IMR-90 (cell line): ENCODE measurements at regions not wholly inside any gene's neighbourhood (a gene's known extent, or its start where the extent isn't known, plus 50 kb on each side); places are given as distances from the start of the nearest gene placed in this dataset.

Experiments used
- ATAC-seq: fragments of 200-7000 bp; cut with Tn5 transposase; 2 replicates; pipeline ENCODE4 v1.9.1; 2020; ENCODE audit warnings: low read depth, mild to moderate bottlenecking, moderate library complexity
- BruUV-seq: library from RNA; stranded (reverse); fragments of 400-500 nt; replicated peaks from 2 replicates; lab custom pipeline; 2021; lab: Mats Ljungman, UMichigan
- CTCF ChIA-PET: fragments of 300-600 bp; formaldehyde crosslinking; extraction: SDS; loops from one replicate; lab custom pipeline; 2021; ENCODE audit warnings: antibody characterized with exemption; lab: Yijun Ruan, JAX
- POLR2A ChIA-PET: fragments of 300-600 bp; sonication (Branson Sonifier 250); formaldehyde crosslinking; loops from one replicate; lab custom pipeline; 2022; ENCODE audit warnings: antibody characterized with exemption; ENCODE audit not compliant: unreplicated experiment; lab: Charles Lee
- DNase-seq: peaks from one replicate; pipeline ENCODE4 v3.0.0; 2013
- H2AFZ ChIP-seq: replicated peaks from 2 replicates; pipeline ENCODE3; 2013; ENCODE audit warnings: low read length, mild to moderate bottlenecking; ENCODE audit not compliant: poor library complexity
- H2AK5ac ChIP-seq: 2 replicates; pipeline ENCODE4 v1.6.1; 2013; ENCODE audit warnings: low read depth, low read length, inconsistent platforms
- H2AK9ac ChIP-seq: replicated peaks from 2 replicates; pipeline ENCODE3; 2013; ENCODE audit warnings: mild to moderate bottlenecking, low read depth, low read length, moderate library complexity; ENCODE audit not compliant: poor library complexity
- H2BK120ac ChIP-seq: 2 replicates; pipeline ENCODE4 v1.6.1; 2013; ENCODE audit warnings: low read depth, low read length, inconsistent platforms
- H2BK15ac ChIP-seq: 3 replicates; pipeline ENCODE4 v1.6.1; 2013; ENCODE audit warnings: low read depth, low read length, inconsistent platforms
- H2BK20ac ChIP-seq: 2 replicates; pipeline ENCODE4 v1.6.1; 2013; ENCODE audit warnings: low read depth, mild to moderate bottlenecking, inconsistent platforms, low read length, moderate library complexity
- H2BK5ac ChIP-seq: 2 replicates; pipeline ENCODE4 v1.6.1; 2013; ENCODE audit warnings: mild to moderate bottlenecking, low read depth, low read length, inconsistent platforms; ENCODE audit not compliant: poor library complexity, severe bottlenecking
- H3K14ac ChIP-seq: replicated peaks from 2 replicates; pipeline ENCODE4 v1.6.1; 2013; ENCODE audit warnings: low read depth, low read length, inconsistent platforms
- H3K18ac ChIP-seq: 2 replicates; pipeline ENCODE4 v1.6.1; 2013; ENCODE audit warnings: low read depth, low read length, control low read depth
- H3K23ac ChIP-seq: 2 replicates; pipeline ENCODE4 v1.6.1; 2013; ENCODE audit warnings: low read depth, low read length, inconsistent platforms
- H3K27ac ChIP-seq: 2 replicates; pipeline ENCODE4 v1.5.1; 2013; ENCODE audit warnings: mild to moderate bottlenecking, control low read depth, low read length; ENCODE audit not compliant: insufficient read depth
- H3K27me3 ChIP-seq: 2 replicates; pipeline ENCODE4 v1.6.1; 2013; ENCODE audit warnings: low read length; ENCODE audit not compliant: control insufficient read depth, insufficient read depth
- H3K36me3 ChIP-seq: 2 replicates; pipeline ENCODE4 v1.6.1; 2013; ENCODE audit warnings: low read length, mixed read lengths; ENCODE audit not compliant: control insufficient read depth, insufficient read depth
- H3K4ac ChIP-seq: 2 replicates; pipeline ENCODE4 v1.6.1; 2013; ENCODE audit warnings: low read depth, low read length, inconsistent platforms
- H3K4me1 ChIP-seq: 2 replicates; pipeline ENCODE4 v1.6.1; 2013; ENCODE audit warnings: low read length, mixed read lengths; ENCODE audit not compliant: control insufficient read depth, insufficient read depth
- H3K4me2 ChIP-seq: 2 replicates; pipeline ENCODE4 v1.6.1; 2013; ENCODE audit warnings: low read depth, mild to moderate bottlenecking, control low read depth, low read length, moderate library complexity
- H3K4me3 ChIP-seq: 2 replicates; pipeline ENCODE4 v1.5.1; 2013; ENCODE audit warnings: low read depth, mild to moderate bottlenecking, control low read depth, low read length, moderate library complexity; ENCODE audit not compliant: insufficient read depth
- H3K56ac ChIP-seq: 2 replicates; pipeline ENCODE4 v1.6.1; 2013; ENCODE audit warnings: low read length, inconsistent platforms; ENCODE audit not compliant: insufficient read depth; ENCODE audit errors: extremely low read depth
- H3K79me1 ChIP-seq, 2 experiments: 2 replicates each; pipeline ENCODE4 v1.6.1; 2013; ENCODE audit warnings: low read length in 2 of 2, inconsistent platforms in 1 of 2, low read depth in 1 of 2
- H3K9ac ChIP-seq: 2 replicates; pipeline ENCODE4 v1.6.1; 2013; ENCODE audit warnings: low read depth, low read length, control low read depth
- H3K9me1 ChIP-seq: 2 replicates; pipeline ENCODE4 v1.6.1; 2013; ENCODE audit warnings: low read length, inconsistent platforms; ENCODE audit not compliant: insufficient read depth
- H3K9me3 ChIP-seq: 2 replicates; pipeline ENCODE4 v1.6.1; 2013; ENCODE audit warnings: low read length; ENCODE audit not compliant: control insufficient read depth, insufficient read depth
- H4K20me1 ChIP-seq: 2 replicates; pipeline ENCODE4 v1.6.1; 2013; ENCODE audit warnings: low read length, inconsistent platforms; ENCODE audit not compliant: insufficient read depth
- H4K5ac ChIP-seq: 2 replicates; pipeline ENCODE4 v1.6.1; 2013; ENCODE audit warnings: mild to moderate bottlenecking, low read depth, low read length, control low read depth
- H4K8ac ChIP-seq, 2 experiments: 2 replicates each; pipeline ENCODE4 v1.6.1; 2013; ENCODE audit warnings: low read depth in 2 of 2, low read length in 2 of 2, control low read depth in 1 of 2, inconsistent platforms in 1 of 2
- H4K91ac ChIP-seq: 2 replicates; pipeline ENCODE4 v1.6.1; 2013; ENCODE audit warnings: low read depth, low read length, inconsistent platforms; ENCODE audit not compliant: insufficient read depth
- BHLHE40 ChIP-seq: fragments of 150-350 bp; IDR thresholded peaks from 2 replicates; pipeline ENCODE4 v1.6.1; 2016; ENCODE audit warnings: mild to moderate bottlenecking, low read depth, low read length
- CEBPB ChIP-seq: IDR thresholded peaks from 2 replicates; pipeline ENCODE4 v1.6.1; 2012; ENCODE audit warnings: low read depth, low read length, improper control_type of control experiment
- CHD1 ChIP-seq: IDR thresholded peaks from 2 replicates; pipeline ENCODE4 v1.6.1; 2012; ENCODE audit warnings: low read depth, low read length, improper control_type of control experiment
- FOS ChIP-seq: fragments of 150-350 bp; IDR thresholded peaks from 2 replicates; pipeline ENCODE4 v1.6.1; 2016; ENCODE audit warnings: low read depth, low read length
- MAFK ChIP-seq: IDR thresholded peaks from 2 replicates; pipeline ENCODE4 v1.6.1; 2012; ENCODE audit warnings: low read depth, low read length, improper control_type of control experiment
- MAZ ChIP-seq: IDR thresholded peaks from 2 replicates; pipeline ENCODE4 v1.6.1; 2012; ENCODE audit warnings: low read depth, mild to moderate bottlenecking, low read length, improper control_type of control experiment, moderate library complexity, borderline replicate concordance
- MXI1 ChIP-seq: IDR thresholded peaks from 2 replicates; pipeline ENCODE4 v1.6.1; 2012; ENCODE audit warnings: low read depth, mild to moderate bottlenecking, low read length, moderate library complexity, borderline replicate concordance
- NFE2L2 ChIP-seq: fragments of 150-350 bp; IDR thresholded peaks from 2 replicates; pipeline ENCODE4 v1.6.1; 2016; ENCODE audit warnings: low read depth, mild to moderate bottlenecking, low read length
- POLR2A ChIP-seq: IDR thresholded peaks from 2 replicates; pipeline ENCODE4 v1.6.1; 2012; ENCODE audit warnings: mild to moderate bottlenecking, low read depth, low read length
- RAD21 ChIP-seq: IDR thresholded peaks from 2 replicates; pipeline ENCODE4 v1.6.1; 2012; ENCODE audit warnings: low read length, improper control_type of control experiment
- RCOR1 ChIP-seq: IDR thresholded peaks from 2 replicates; pipeline ENCODE4 v1.6.1; 2012; ENCODE audit warnings: mild to moderate bottlenecking, low read length, improper control_type of control experiment; ENCODE audit not compliant: insufficient replicate concordance
- RFX5 ChIP-seq: IDR thresholded peaks from 2 replicates; pipeline ENCODE4 v1.8.0; 2012; ENCODE audit warnings: low read depth, mild to moderate bottlenecking, low read length, moderate library complexity
- SMC3 ChIP-seq: fragments of 150-350 bp; IDR thresholded peaks from 2 replicates; pipeline ENCODE4 v1.6.1; 2016; ENCODE audit warnings: low read depth, mild to moderate bottlenecking, antibody characterized with exemption, low read length, moderate library complexity
- WGBS, 2 experiments: methylation state at CpG; one replicate each; pipeline versions ENCODE4 v1.1.5 to v1.1.7; 2013; ENCODE audit warnings: missing lambda C conversion rate in 2 of 2; ENCODE audit not compliant: insufficient read length in 1 of 2; ENCODE audit errors: extremely low coverage in 2 of 2; 5-methylcytosine and 5-hydroxymethylcytosine counted together
- dilution Hi-C: fragments of 300-500 bp; cut with HindIII; formaldehyde crosslinking; loops from one replicate; pipeline ENCODE4 v1.14.3; 2018; ENCODE audit warnings: low sequenced_read_pairs; ENCODE audit not compliant: unreplicated experiment
- in situ Hi-C: fragments of 300-500 bp; cut with MboI; formaldehyde crosslinking; loops from 3 replicates; pipeline ENCODE4 v1.14.3; 2019; ENCODE audit warnings: low sequenced_read_pairs, inconsistent platforms, mixed read lengths
- intact Hi-C: fragments of 100-400 bp; cut with micrococcal nuclease; formaldehyde crosslinking; loops from 2 replicates; pipeline ENCODE4 v1.10.0; 2022
- TF ChIP-seq, protein P1 (sequence below): fragments of 150-350 bp; IDR thresholded peaks from 2 replicates; pipeline ENCODE4 v1.6.1; 2016; ENCODE audit warnings: low read depth, mild to moderate bottlenecking, low read length, moderate library complexity, borderline replicate concordance
- TF ChIP-seq, protein P2 (sequence below): conservative IDR thresholded peaks from 2 replicates; pipeline ENCODE4 v1.5.1; 2012; ENCODE audit warnings: mild to moderate bottlenecking, low read depth, low read length, improper control_type of control experiment
- TF ChIP-seq, protein P3 (sequence below): fragments of 150-350 bp; IDR thresholded peaks from 2 replicates; pipeline ENCODE4 v1.6.1; 2017; ENCODE audit warnings: mild to moderate bottlenecking, antibody characterized with exemption, low read length, low read depth

DNA sequence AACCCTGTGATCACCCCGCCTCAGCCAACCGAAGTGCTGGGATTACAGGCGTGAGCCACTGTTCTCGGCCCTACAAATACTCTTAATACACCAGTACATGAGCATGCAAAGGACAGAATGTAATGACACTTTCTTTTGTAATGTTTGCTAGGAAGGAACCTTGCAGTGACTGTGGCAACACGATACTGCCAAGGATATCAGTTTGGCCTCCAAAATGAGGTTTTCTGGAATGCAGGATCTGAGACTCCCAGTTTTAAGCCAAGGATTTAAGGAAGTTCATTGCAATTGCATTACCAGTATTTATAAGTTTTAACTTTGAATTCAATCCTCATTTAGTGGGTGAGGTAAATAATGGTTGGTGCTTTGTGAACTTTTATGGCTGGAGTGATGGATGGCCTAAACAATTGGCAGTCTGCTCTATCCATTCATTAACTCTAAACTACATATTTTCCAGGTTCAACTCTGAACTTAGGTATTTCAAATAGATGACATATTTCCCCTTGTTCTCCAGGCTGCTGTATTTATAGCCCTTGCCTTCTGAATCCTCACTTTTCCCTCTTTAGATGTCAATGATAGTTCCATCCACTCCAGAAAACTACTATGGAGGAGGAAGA is 330.3 kb downstream of the C11orf87 start:
- ChIA-PET POLR2A (no interaction called here), CTCF (no interaction called here)
- H3K4me1 ChIP-seq = no peaks in the 10 kb centered on the region
- H4K91ac ChIP-seq = no peak overlapping the region
- no CpG with 5 or more reads among the region's 5 CpGs for WGBS, 2 experiments
- no peak overlapping the region for H3K23ac ChIP-seq
- dilution Hi-C loops (no loop called here), in situ Hi-C loops (no loop called here), intact Hi-C loops (no loop called here)
- H3K27me3 ChIP-seq = no peaks in the 10 kb centered on the region
- H3K14ac ChIP-seq = no peak overlapping the region
- H4K5ac ChIP-seq = no peak overlapping the region
- H2BK20ac ChIP-seq = no peak overlapping the region
- H3K79me1 ChIP-seq = no peaks in the 10 kb centered on the region
- no peak overlapping the region for H3K4me2 ChIP-seq
- no peak for ATAC-seq
- no peaks in the 10 kb centered on the region for H3K9me3 ChIP-seq
- no peak overlapping the region for H3K56ac ChIP-seq
- no peak overlapping the region for H2BK120ac ChIP-seq
- H2AFZ ChIP-seq = no peak overlapping the region
- H3K27ac ChIP-seq = no peak overlapping the region
- no TSS peak for BruUV-seq
- no peak overlapping the region for H3K18ac ChIP-seq
- H3K4me3 ChIP-seq = no peak overlapping the region
- no peak overlapping the region for H2AK9ac ChIP-seq
- H2BK5ac ChIP-seq = no peak overlapping the region
- H4K20me1 ChIP-seq = no peaks in the 10 kb centered on the region
- no peak overlapping the region for H2AK5ac ChIP-seq
- no peak overlapping the region for H2BK15ac ChIP-seq
- no peak for DNase-seq
- no peak for TF ChIP-seq POLR2A
- TF ChIP-seq RCOR1 = no peak
- no peak for TF ChIP-seq BHLHE40
- TF ChIP-seq FOS = no peak
- TF ChIP-seq SMC3 = no peak
- TF ChIP-seq CHD1 = no peak
- no peak for TF ChIP-seq RFX5
- TF ChIP-seq, protein P1, sequence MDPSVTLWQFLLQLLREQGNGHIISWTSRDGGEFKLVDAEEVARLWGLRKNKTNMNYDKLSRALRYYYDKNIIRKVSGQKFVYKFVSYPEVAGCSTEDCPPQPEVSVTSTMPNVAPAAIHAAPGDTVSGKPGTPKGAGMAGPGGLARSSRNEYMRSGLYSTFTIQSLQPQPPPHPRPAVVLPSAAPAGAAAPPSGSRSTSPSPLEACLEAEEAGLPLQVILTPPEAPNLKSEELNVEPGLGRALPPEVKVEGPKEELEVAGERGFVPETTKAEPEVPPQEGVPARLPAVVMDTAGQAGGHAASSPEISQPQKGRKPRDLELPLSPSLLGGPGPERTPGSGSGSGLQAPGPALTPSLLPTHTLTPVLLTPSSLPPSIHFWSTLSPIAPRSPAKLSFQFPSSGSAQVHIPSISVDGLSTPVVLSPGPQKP = no peak
- no peak for TF ChIP-seq RAD21
- no peak for TF ChIP-seq CEBPB
- no peak for TF ChIP-seq MXI1
- no peak for TF ChIP-seq NFE2L2
- no peak for TF ChIP-seq MAZ
- TF ChIP-seq, protein P2, sequence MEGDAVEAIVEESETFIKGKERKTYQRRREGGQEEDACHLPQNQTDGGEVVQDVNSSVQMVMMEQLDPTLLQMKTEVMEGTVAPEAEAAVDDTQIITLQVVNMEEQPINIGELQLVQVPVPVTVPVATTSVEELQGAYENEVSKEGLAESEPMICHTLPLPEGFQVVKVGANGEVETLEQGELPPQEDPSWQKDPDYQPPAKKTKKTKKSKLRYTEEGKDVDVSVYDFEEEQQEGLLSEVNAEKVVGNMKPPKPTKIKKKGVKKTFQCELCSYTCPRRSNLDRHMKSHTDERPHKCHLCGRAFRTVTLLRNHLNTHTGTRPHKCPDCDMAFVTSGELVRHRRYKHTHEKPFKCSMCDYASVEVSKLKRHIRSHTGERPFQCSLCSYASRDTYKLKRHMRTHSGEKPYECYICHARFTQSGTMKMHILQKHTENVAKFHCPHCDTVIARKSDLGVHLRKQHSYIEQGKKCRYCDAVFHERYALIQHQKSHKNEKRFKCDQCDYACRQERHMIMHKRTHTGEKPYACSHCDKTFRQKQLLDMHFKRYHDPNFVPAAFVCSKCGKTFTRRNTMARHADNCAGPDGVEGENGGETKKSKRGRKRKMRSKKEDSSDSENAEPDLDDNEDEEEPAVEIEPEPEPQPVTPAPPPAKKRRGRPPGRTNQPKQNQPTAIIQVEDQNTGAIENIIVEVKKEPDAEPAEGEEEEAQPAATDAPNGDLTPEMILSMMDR = no peak
- TF ChIP-seq, protein P3, sequence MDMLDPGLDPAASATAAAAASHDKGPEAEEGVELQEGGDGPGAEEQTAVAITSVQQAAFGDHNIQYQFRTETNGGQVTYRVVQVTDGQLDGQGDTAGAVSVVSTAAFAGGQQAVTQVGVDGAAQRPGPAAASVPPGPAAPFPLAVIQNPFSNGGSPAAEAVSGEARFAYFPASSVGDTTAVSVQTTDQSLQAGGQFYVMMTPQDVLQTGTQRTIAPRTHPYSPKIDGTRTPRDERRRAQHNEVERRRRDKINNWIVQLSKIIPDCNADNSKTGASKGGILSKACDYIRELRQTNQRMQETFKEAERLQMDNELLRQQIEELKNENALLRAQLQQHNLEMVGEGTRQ = no peak
- no peak for TF ChIP-seq MAFK
- H3K9me1 ChIP-seq = no peaks in the 10 kb centered on the region
- no peak overlapping the region for H3K9ac ChIP-seq
- H4K8ac ChIP-seq = no peak overlapping the region
- no peaks in the 10 kb centered on the region for H3K36me3 ChIP-seq
- H3K4ac ChIP-seq = no peak overlapping the region
